Myocyte (in vitro differentiated cells): ENCODE measurements at regions not wholly inside any gene's neighbourhood (a gene's known extent, or its start where the extent isn't known, plus 50 kb on each side); places are given as distances from the start of the nearest gene placed in this dataset.
A peak's percentile ranks its signal among the peaks of the same experiment; 100 is the strongest.

Experiments used
- DNase-seq: peaks from one replicate; pipeline ENCODE4 v3.0.0-alpha.2; 2012; ENCODE audit warnings: low read depth

- no peak for DNase-seq
These were observed 180.0 kb downstream of the MTRR start for GRCh38 chr5:8048920-8049319.

GRCh38 chr5:8050616-8051175 lies 181.7 kb downstream of the MTRR start:
- DNase-seq = no peak

- no peak for DNase-seq
These were observed 184.3 kb downstream of the MTRR start for GRCh38 chr5:8053270-8053669.

- peak; percentile 2 for DNase-seq
These were observed 188.8 kb downstream of the MTRR start for GRCh38 chr5:8057769-8058168.

- no peak for DNase-seq
These were observed 189.8 kb downstream of the MTRR start for GRCh38 chr5:8058616-8059190.

GRCh38 chr5:8059337-8059736 lies 190.4 kb downstream of the MTRR start:
- no peak for DNase-seq

- no peak for DNase-seq
These were observed 191.4 kb downstream of the MTRR start for GRCh38 chr5:8060235-8060952.

GRCh38 chr5:8060953-8061429 lies 192.0 kb downstream of the MTRR start:
- DNase-seq = no peak

- DNase-seq = no peak
These were observed 193.6 kb downstream of the MTRR start for GRCh38 chr5:8062521-8062920.

GRCh38 chr5:8068078-8068477 lies 199.1 kb downstream of the MTRR start:
- DNase-seq = no peak

GRCh38 chr5:8070138-8070537 lies 201.2 kb downstream of the MTRR start:
- no peak for DNase-seq

GRCh38 chr5:8079056-8079455 lies 210.1 kb downstream of the MTRR start:
- DNase-seq = no peak

GRCh38 chr5:8081179-8081578 lies 212.2 kb downstream of the MTRR start:
- no peak for DNase-seq

GRCh38 chr5:8093669-8094068 lies 224.7 kb downstream of the MTRR start:
- no peak for DNase-seq

GRCh38 chr5:8094304-8094703 lies 225.4 kb downstream of the MTRR start:
- no peak for DNase-seq

- DNase-seq = no peak
These were observed 228.2 kb downstream of the MTRR start for GRCh38 chr5:8097146-8097545.

GRCh38 chr5:8098081-8098480 lies 229.1 kb downstream of the MTRR start:
- DNase-seq = no peak

- no peak for DNase-seq
These were observed 233.8 kb downstream of the MTRR start for GRCh38 chr5:8102714-8103113.

- no peak for DNase-seq
These were observed 245.8 kb downstream of the MTRR start for GRCh38 chr5:8114597-8115266.

- no peak for DNase-seq
These were observed 254.6 kb downstream of the MTRR start for GRCh38 chr5:8123559-8123958.

- no peak for DNase-seq
These were observed 265.7 kb downstream of the MTRR start for GRCh38 chr5:8134609-8135008.

- no peak for DNase-seq
These were observed 266.8 kb downstream of the MTRR start for GRCh38 chr5:8135742-8136141.
